ENCODE measurements at regions not wholly inside any gene's neighbourhood (a gene's known extent, or its start where the extent isn't known, plus 50 kb on each side); places are given as distances from the start of the nearest gene placed in this dataset.

- ChIA-PET POLR2A (interaction anchor here (0.7 kb wide), 1 partner anchor 495 kb away, joined by 3 read pairs; no protein-coding TSS in a partner anchor), CTCF (interaction anchor here (0.7 to 3.6 kb wide), 53 partner anchors 9 to 692 kb away, joined by 3 to 21 read pairs (median 5); no protein-coding TSS in a partner anchor)
- no peak for DNase-seq (ENCODE audit: extremely low spot score)
- no peak for TF ChIP-seq CTCF (IDR thresholded peaks at IDR 0.05; ENCODE audit: control extremely low read depth, extremely low read depth, low read depth, missing control alignments)
Observed at GRCh38 chr3:107928084-107928445, 162.8 kb downstream of the CD47 start.

GRCh38 chr3:107927361-107928083 lies 163.3 kb downstream of the CD47 start:
- peak; percentile 93 for TF ChIP-seq CTCF (IDR thresholded peaks at IDR 0.05; ENCODE audit: control extremely low read depth, extremely low read depth, low read depth, missing control alignments)
- DNase-seq (ENCODE audit: extremely low spot score), result peak; percentile 86
- ChIA-PET POLR2A (interaction anchor here (0.7 kb wide), 1 partner anchor 495 kb away, joined by 3 read pairs; no protein-coding TSS in a partner anchor), CTCF (interaction anchor here (0.7 to 3.6 kb wide), 57 partner anchors 8 to 692 kb away, joined by 3 to 21 read pairs (median 4); no protein-coding TSS in a partner anchor)

GRCh38 chr3:107925851-107926250 lies 165.0 kb downstream of the CD47 start:
- CTCF ChIA-PET, result interaction anchor here (0.7 to 3.6 kb wide), 16 partner anchors 9 to 691 kb away, joined by 3 to 21 read pairs (median 4); no protein-coding TSS in a partner anchor
- no peak for DNase-seq (ENCODE audit: extremely low spot score)
- POLR2A ChIA-PET, result no interaction called here
- TF ChIP-seq CTCF (IDR thresholded peaks at IDR 0.05; ENCODE audit: control extremely low read depth, extremely low read depth, low read depth, missing control alignments), result no peak

GRCh38 chr3:107921038-107921437 lies 169.8 kb downstream of the CD47 start:
- ChIA-PET POLR2A (no interaction called here), CTCF (interaction anchor here (2.1 kb wide), 1 partner anchor 16 kb away, joined by 5 read pairs; no protein-coding TSS in a partner anchor)
- TF ChIP-seq CTCF (IDR thresholded peaks at IDR 0.05; ENCODE audit: control extremely low read depth, extremely low read depth, low read depth, missing control alignments), result no peak
- DNase-seq (ENCODE audit: extremely low spot score), result no peak

GRCh38 chr3:107920538-107920937 lies 170.3 kb downstream of the CD47 start:
- ChIA-PET CTCF (interaction anchor here (2.1 kb wide), 1 partner anchor 15 kb away, joined by 5 read pairs; no protein-coding TSS in a partner anchor), POLR2A (no interaction called here)
- no peak for DNase-seq (ENCODE audit: extremely low spot score)
- no peak for TF ChIP-seq CTCF (IDR thresholded peaks at IDR 0.05; ENCODE audit: control extremely low read depth, extremely low read depth, low read depth, missing control alignments)

DNA sequence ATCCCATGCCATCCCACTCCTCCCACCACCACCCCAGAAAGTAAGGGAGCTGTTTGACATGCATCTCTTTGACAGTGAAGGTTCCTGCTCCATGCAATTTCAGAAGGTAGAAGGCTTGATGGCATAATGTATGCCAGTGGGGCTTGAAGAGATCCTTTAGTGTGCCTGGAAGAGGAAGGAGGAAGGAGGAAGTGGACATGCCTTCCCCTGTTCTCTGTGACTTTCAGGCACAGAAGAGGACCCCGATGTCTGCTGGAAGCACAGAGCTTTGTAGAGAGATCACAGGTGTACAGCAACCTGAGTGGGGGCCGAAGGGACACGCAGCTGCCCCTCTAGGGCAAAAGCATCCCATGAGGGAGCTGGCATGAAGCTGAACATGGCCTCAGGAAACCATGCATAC lies 171.6 kb downstream of the CD47 start:
- TF ChIP-seq CTCF (IDR thresholded peaks at IDR 0.05; ENCODE audit: control extremely low read depth, extremely low read depth, low read depth, missing control alignments), result no peak
- ChIA-PET CTCF (interaction anchor here (1.1 to 1.5 kb wide), 5 partner anchors 9 to 633 kb away, joined by 3 to 9 read pairs (median 4); no protein-coding TSS in a partner anchor), POLR2A (no interaction called here)
- DNase-seq (ENCODE audit: extremely low spot score), result no peak
